Kidney capillary endothelial cell (primary cell): ENCODE measurements at regions not wholly inside any gene's neighbourhood (a gene's known extent, or its start where the extent isn't known, plus 50 kb on each side); places are given as distances from the start of the nearest gene placed in this dataset.

Source experiments
- DNase-seq: peaks from one replicate; pipeline ENCODE4 v3.0.0-alpha.2; 2018; ENCODE audit warnings: low spot score

DNA sequence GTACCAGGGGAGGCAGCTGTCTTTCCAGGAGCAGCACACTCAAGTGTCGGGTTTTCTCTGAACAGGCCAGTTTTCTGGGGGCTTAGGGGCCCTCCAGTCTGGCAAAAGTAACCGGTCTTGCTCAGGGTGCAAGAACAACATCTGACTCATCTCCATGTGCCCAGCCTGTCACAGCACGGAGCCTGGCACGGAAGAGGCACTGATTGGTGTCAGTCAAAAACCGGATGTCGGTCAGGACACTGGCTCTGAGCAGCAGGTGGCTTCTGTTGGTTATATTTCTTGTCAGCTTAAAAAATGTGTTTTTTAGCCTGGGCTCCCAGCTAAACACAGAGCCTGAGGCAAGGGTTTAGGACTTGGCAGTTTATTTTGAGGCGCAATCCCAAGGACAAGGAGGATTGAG is 139.9 kb downstream of the FBLN2 start:
- no peak for DNase-seq

DNA sequence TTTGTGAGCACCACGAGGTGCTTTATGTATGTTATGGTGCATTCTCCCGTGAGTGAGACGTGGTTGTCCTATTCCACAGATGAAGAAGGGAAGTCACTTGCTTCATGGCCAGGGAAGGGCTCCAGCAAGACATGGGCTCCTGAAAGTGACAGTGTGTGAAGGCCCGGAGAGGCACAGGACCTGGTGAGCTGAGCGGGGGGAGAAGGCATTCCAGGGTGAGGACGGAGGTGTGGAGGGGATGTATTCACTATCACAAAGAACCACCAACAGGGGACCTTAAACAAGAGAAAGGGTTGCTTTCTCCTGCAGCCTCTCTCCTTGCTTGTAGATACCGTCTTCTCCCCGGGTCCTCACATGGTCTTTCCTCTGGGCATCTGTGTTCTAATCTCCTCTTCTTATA is 139.1 kb downstream of the FBLN2 start:
- no peak for DNase-seq
